Upper lobe of left lung (tissue), 4 donors: ENCODE measurements at regions not wholly inside any gene's neighbourhood (a gene's known extent, or its start where the extent isn't known, plus 50 kb on each side); places are given as distances from the start of the nearest gene placed in this dataset.

Source experiments
- POLR2A ChIP-seq, 4 donors: fragments of 450-650 bp; IDR thresholded peaks; one replicate each; pipeline ENCODE4 v1.5.1; 2016 to 2017; ENCODE audit warnings: antibody characterized with exemption in 4 of 4, mild to moderate bottlenecking in 2 of 4
- POLR2AphosphoS5 ChIP-seq, 2 donors: sonication (generic); formaldehyde crosslinking; IDR thresholded peaks; one replicate each; pipeline ENCODE4 v1.5.1; 2017; ENCODE audit warnings: antibody characterized with exemption in 2 of 2
- TF ChIP-seq, protein P1 (sequence below), 6 experiments: fragments of 450-650 bp in 4 of 6; fragments of 200-600 bp in 2 of 6; sonication (generic) in 2 of 6; IDR thresholded peaks; one replicate each; pipeline ENCODE4 v1.5.1; 2016 to 2019; ENCODE audit warnings: antibody characterized with exemption in 6 of 6

DNA sequence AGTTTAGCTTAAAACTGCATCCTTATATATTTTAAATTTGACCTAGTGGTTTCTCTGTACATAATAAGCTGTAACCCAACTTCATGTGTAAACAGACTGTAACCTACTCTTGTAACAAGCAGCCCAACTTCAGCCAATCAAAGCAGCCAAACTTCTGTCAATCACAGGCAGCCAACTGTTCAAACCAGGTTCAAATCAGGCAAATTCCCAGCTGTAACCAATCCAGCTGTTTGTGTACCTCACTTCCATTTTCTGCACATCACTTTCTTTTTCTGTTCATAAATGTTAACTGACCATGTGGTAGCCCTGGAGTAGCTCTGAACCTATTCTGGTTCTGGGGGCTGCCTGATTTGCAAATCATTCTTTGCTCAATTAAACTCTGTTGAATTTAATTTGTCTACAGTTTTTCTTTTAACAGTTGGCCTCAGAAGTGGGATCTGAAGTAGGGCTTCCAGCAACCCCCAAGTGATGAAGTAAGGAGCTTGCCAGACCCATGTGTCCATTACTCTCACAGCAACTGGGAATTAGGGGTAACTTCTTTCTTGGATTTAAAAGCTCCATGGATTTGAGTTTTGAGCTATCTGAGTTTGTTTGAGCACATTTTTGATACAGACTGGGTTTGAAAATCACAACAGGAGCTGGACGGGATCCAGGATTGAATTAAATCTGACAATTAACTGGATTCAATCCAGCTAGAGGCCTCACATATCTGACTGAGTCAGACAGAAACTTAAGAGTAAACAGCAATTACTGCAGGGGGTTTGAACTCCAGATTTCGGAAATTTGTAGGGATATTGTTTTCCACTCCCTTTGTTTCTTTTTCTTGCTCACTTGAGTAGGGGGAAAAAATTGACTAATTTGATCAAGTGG, 1569.7 kb upstream of the SLC39A10 start:
- TF ChIP-seq, protein P1, sequence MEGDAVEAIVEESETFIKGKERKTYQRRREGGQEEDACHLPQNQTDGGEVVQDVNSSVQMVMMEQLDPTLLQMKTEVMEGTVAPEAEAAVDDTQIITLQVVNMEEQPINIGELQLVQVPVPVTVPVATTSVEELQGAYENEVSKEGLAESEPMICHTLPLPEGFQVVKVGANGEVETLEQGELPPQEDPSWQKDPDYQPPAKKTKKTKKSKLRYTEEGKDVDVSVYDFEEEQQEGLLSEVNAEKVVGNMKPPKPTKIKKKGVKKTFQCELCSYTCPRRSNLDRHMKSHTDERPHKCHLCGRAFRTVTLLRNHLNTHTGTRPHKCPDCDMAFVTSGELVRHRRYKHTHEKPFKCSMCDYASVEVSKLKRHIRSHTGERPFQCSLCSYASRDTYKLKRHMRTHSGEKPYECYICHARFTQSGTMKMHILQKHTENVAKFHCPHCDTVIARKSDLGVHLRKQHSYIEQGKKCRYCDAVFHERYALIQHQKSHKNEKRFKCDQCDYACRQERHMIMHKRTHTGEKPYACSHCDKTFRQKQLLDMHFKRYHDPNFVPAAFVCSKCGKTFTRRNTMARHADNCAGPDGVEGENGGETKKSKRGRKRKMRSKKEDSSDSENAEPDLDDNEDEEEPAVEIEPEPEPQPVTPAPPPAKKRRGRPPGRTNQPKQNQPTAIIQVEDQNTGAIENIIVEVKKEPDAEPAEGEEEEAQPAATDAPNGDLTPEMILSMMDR (IDR thresholded peaks at IDR 0.05): no peak
- TF ChIP-seq POLR2A (IDR thresholded peaks at IDR 0.05) (no peak), POLR2AphosphoS5 (IDR thresholded peaks at IDR 0.05) (no peak)
